NCI-H1930 (cell line): ENCODE measurements at regions not wholly inside any gene's neighbourhood (a gene's known extent, or its start where the extent isn't known, plus 50 kb on each side); places are given as distances from the start of the nearest gene placed in this dataset.
A peak's percentile ranks its signal among the peaks of the same experiment; 100 is the strongest.

Experiments used
- DNase-seq, 2 experiments: peaks; one replicate each; lab custom pipeline; 2025; lab: John Stamatoyannopoulos, UW

- DNase-seq = no peak
These were observed 58.9 kb downstream of the DIRAS3 start for GRCh38 chr1:67991546-67991945.

- DNase-seq = no peak
These were observed 62.4 kb downstream of the DIRAS3 start for GRCh38 chr1:67988066-67988465.

GRCh38 chr1:67987046-67987799 lies 63.2 kb downstream of the DIRAS3 start:
- no peak for DNase-seq

- no peak for DNase-seq
These were observed 66.6 kb downstream of the DIRAS3 start for GRCh38 chr1:67983867-67984266.

GRCh38 chr1:67980028-67980427 lies 70.4 kb downstream of the DIRAS3 start:
- no peak for DNase-seq

GRCh38 chr1:67979532-67979931 lies 70.9 kb downstream of the DIRAS3 start:
- DNase-seq = no peak

GRCh38 chr1:67978890-67979516 lies 71.4 kb downstream of the DIRAS3 start:
- no peak for DNase-seq

GRCh38 chr1:67977756-67978155 lies 72.7 kb downstream of the DIRAS3 start:
- no peak for DNase-seq

- DNase-seq = no peak
These were observed 77.4 kb downstream of the DIRAS3 start for GRCh38 chr1:67973051-67973450.

- no peak for DNase-seq
These were observed 80.3 kb downstream of the DIRAS3 start for GRCh38 chr1:67970088-67970487.

- no peak for DNase-seq
These were observed 81.0 kb downstream of the DIRAS3 start for GRCh38 chr1:67969446-67969845.

- DNase-seq = no peak
These were observed 83.8 kb downstream of the DIRAS3 start for GRCh38 chr1:67966666-67967009.

GRCh38 chr1:67965995-67966665 lies 84.3 kb downstream of the DIRAS3 start:
- no peak for DNase-seq

- DNase-seq = no peak
These were observed 87.2 kb downstream of the DIRAS3 start for GRCh38 chr1:67963263-67963662.

GRCh38 chr1:67960766-67961165 lies 89.7 kb downstream of the DIRAS3 start:
- DNase-seq = peak in 1 of 2 experiments; percentile 13

GRCh38 chr1:67958472-67958871 lies 92.0 kb downstream of the DIRAS3 start:
- DNase-seq = no peak

- no peak for DNase-seq
These were observed 93.4 kb downstream of the DIRAS3 start for GRCh38 chr1:67957066-67957465.

- no peak for DNase-seq
These were observed 94.3 kb downstream of the DIRAS3 start for GRCh38 chr1:67956116-67956515.

GRCh38 chr1:67955591-67955990 lies 94.8 kb downstream of the DIRAS3 start:
- no peak for DNase-seq

- DNase-seq = no peak
These were observed 97.1 kb downstream of the DIRAS3 start for GRCh38 chr1:67953301-67953700.

GRCh38 chr1:67952071-67952470 lies 98.4 kb downstream of the DIRAS3 start:
- no peak for DNase-seq

- DNase-seq = no peak
These were observed 99.4 kb downstream of the DIRAS3 start for GRCh38 chr1:67951014-67951413.
